ENCODE measurements at regions not wholly inside any gene's neighbourhood (a gene's known extent, or its start where the extent isn't known, plus 50 kb on each side); places are given as distances from the start of the nearest gene placed in this dataset.

GRCh38 chr12:125263385-125263784 is 198.2 kb downstream of the AACS start:
- TF ChIP-seq RAD21 (IDR thresholded peaks at IDR 0.05; ENCODE audit: low read depth): no peak
- TF ChIP-seq, protein P1, sequence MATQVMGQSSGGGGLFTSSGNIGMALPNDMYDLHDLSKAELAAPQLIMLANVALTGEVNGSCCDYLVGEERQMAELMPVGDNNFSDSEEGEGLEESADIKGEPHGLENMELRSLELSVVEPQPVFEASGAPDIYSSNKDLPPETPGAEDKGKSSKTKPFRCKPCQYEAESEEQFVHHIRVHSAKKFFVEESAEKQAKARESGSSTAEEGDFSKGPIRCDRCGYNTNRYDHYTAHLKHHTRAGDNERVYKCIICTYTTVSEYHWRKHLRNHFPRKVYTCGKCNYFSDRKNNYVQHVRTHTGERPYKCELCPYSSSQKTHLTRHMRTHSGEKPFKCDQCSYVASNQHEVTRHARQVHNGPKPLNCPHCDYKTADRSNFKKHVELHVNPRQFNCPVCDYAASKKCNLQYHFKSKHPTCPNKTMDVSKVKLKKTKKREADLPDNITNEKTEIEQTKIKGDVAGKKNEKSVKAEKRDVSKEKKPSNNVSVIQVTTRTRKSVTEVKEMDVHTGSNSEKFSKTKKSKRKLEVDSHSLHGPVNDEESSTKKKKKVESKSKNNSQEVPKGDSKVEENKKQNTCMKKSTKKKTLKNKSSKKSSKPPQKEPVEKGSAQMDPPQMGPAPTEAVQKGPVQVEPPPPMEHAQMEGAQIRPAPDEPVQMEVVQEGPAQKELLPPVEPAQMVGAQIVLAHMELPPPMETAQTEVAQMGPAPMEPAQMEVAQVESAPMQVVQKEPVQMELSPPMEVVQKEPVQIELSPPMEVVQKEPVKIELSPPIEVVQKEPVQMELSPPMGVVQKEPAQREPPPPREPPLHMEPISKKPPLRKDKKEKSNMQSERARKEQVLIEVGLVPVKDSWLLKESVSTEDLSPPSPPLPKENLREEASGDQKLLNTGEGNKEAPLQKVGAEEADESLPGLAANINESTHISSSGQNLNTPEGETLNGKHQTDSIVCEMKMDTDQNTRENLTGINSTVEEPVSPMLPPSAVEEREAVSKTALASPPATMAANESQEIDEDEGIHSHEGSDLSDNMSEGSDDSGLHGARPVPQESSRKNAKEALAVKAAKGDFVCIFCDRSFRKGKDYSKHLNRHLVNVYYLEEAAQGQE (IDR thresholded peaks at IDR 0.05; ENCODE audit: low read depth): peak; percentile 80

DNA sequence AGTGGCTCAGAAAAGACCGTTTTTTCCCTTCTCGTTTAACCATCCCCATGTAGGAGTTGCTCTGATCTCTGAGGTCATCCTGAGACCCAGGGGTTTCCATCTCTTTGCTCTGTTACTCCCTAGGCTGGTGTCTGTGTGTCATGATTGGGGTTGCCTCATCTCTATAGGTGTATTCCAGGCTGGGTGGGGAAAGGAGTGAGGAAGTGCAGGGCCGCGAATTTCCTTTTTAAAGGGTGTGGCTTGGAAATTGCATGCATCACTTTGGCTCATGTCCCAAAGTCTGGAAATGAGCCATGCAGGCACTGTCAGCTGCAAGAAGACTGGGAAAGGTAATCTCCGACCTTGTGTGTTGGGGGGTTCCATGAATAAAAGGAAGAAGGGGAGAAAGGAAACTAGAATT is 201.9 kb downstream of the AACS start:
- TF ChIP-seq FOXM1 (IDR thresholded peaks at IDR 0.05; ENCODE audit: borderline replicate concordance, low read depth): no peak
- TF ChIP-seq ZBTB7A (IDR thresholded peaks at IDR 0.05; ENCODE audit: low read depth): no peak
- TF ChIP-seq EP300 (IDR thresholded peaks at IDR 0.05; ENCODE audit: borderline replicate concordance): no peak
- TF ChIP-seq CEBPB (IDR thresholded peaks at IDR 0.05): no peak
- no peak for TF ChIP-seq NFIC (IDR thresholded peaks at IDR 0.05)
- no peak for TF ChIP-seq MAX (IDR thresholded peaks at IDR 0.05)
- TF ChIP-seq TEAD4 (IDR thresholded peaks at IDR 0.05): no peak
- no peak for TF ChIP-seq CREB1 (IDR thresholded peaks at IDR 0.05; ENCODE audit: low read depth)
- no peak for TF ChIP-seq TAF1 (IDR thresholded peaks at IDR 0.05; ENCODE audit: low read depth)
- TF ChIP-seq YY1 (IDR thresholded peaks at IDR 0.05; ENCODE audit: low read depth): no peak
- no peak for TF ChIP-seq TCF12 (IDR thresholded peaks at IDR 0.05; ENCODE audit: low read depth)

GRCh38 chr12:125269276-125269675 is 204.0 kb downstream of the AACS start:
- no peak for TF ChIP-seq YY1 (IDR thresholded peaks at IDR 0.05; ENCODE audit: low read depth)
- no peak for TF ChIP-seq USF1 (IDR thresholded peaks at IDR 0.05)
- no peak for TF ChIP-seq MAX (IDR thresholded peaks at IDR 0.05)
- TF ChIP-seq, protein P1 (IDR thresholded peaks at IDR 0.05; ENCODE audit: low read depth): no peak
- no peak for TF ChIP-seq FOXM1 (IDR thresholded peaks at IDR 0.05; ENCODE audit: borderline replicate concordance, low read depth)
- no peak for TF ChIP-seq RAD21 (IDR thresholded peaks at IDR 0.05; ENCODE audit: low read depth)
- no peak for TF ChIP-seq CREB1 (IDR thresholded peaks at IDR 0.05; ENCODE audit: low read depth)
- TF ChIP-seq CEBPB (IDR thresholded peaks at IDR 0.05): no peak
- TF ChIP-seq NFIC (IDR thresholded peaks at IDR 0.05): no peak
- no peak for TF ChIP-seq TCF12 (IDR thresholded peaks at IDR 0.05; ENCODE audit: low read depth)
- no peak for TF ChIP-seq ZBTB7A (IDR thresholded peaks at IDR 0.05; ENCODE audit: low read depth)
- TF ChIP-seq TAF1 (IDR thresholded peaks at IDR 0.05; ENCODE audit: low read depth): no peak
- TF ChIP-seq EP300 (IDR thresholded peaks at IDR 0.05; ENCODE audit: borderline replicate concordance): no peak
- TF ChIP-seq EGR1 (IDR thresholded peaks at IDR 0.05): no peak
- no peak for TF ChIP-seq TEAD4 (IDR thresholded peaks at IDR 0.05)

GRCh38 chr12:125271892-125272291 is 206.7 kb downstream of the AACS start:
- TF ChIP-seq TEAD4 (IDR thresholded peaks at IDR 0.05): no peak
- no peak for TF ChIP-seq MAX (IDR thresholded peaks at IDR 0.05)
- TF ChIP-seq NFIC (IDR thresholded peaks at IDR 0.05): no peak
- no peak for TF ChIP-seq TCF12 (IDR thresholded peaks at IDR 0.05; ENCODE audit: low read depth)
- TF ChIP-seq, protein P1 (IDR thresholded peaks at IDR 0.05; ENCODE audit: low read depth): no peak
- no peak for TF ChIP-seq EP300 (IDR thresholded peaks at IDR 0.05; ENCODE audit: borderline replicate concordance)
- TF ChIP-seq FOXM1 (IDR thresholded peaks at IDR 0.05; ENCODE audit: borderline replicate concordance, low read depth): no peak
- TF ChIP-seq CREB1 (IDR thresholded peaks at IDR 0.05; ENCODE audit: low read depth): no peak
- TF ChIP-seq USF1 (IDR thresholded peaks at IDR 0.05): no peak
- TF ChIP-seq CEBPB (IDR thresholded peaks at IDR 0.05): no peak
